22Rv1 (cell line): ENCODE measurements at regions not wholly inside any gene's neighbourhood (a gene's known extent, or its start where the extent isn't known, plus 50 kb on each side); places are given as distances from the start of the nearest gene placed in this dataset.

Experiments used
- ZFX ChIP-seq: fragments of 450-650 bp; IDR thresholded peaks from 2 replicates; pipeline ENCODE4 v1.6.1; 2017; ENCODE audit warnings: antibody characterized with exemption, borderline replicate concordance
- TF ChIP-seq, protein P1 (sequence below): fragments of 450-650 bp; IDR thresholded peaks from 2 replicates; pipeline ENCODE4 v1.5.1; 2017; ENCODE audit warnings: mild to moderate bottlenecking

DNA sequence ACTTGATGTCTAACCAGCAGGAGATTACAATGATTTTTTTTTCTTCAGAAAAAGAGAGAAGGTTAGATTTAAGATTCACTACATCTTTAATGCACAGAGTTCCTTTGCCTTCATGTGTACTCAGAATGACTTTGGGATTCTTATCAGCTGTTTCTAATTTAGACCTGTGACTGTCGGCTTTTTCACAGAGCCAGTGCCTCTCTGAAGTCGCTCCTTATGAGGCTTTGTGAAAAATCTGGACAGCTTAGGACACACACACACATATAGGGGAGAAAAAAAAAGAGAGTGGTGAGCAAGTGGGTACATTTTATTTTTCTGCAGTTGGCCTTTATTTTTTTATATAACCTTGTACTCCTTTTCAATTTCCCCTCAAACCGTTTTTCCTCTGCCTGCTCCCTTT lies 893.1 kb upstream of the CELF4 start:
- TF ChIP-seq, protein P1, sequence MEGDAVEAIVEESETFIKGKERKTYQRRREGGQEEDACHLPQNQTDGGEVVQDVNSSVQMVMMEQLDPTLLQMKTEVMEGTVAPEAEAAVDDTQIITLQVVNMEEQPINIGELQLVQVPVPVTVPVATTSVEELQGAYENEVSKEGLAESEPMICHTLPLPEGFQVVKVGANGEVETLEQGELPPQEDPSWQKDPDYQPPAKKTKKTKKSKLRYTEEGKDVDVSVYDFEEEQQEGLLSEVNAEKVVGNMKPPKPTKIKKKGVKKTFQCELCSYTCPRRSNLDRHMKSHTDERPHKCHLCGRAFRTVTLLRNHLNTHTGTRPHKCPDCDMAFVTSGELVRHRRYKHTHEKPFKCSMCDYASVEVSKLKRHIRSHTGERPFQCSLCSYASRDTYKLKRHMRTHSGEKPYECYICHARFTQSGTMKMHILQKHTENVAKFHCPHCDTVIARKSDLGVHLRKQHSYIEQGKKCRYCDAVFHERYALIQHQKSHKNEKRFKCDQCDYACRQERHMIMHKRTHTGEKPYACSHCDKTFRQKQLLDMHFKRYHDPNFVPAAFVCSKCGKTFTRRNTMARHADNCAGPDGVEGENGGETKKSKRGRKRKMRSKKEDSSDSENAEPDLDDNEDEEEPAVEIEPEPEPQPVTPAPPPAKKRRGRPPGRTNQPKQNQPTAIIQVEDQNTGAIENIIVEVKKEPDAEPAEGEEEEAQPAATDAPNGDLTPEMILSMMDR: no peak
- TF ChIP-seq ZFX: no peak
